GM10266 (cell line): ENCODE measurements at regions not wholly inside any gene's neighbourhood (a gene's known extent, or its start where the extent isn't known, plus 50 kb on each side); places are given as distances from the start of the nearest gene placed in this dataset.

Source experiments
- DNase-seq: peaks from one replicate; pipeline ENCODE4 v3.0.0; 2012; ENCODE audit errors: extremely low spot score
- CTCF ChIP-seq: IDR thresholded peaks from 2 replicates; pipeline ENCODE4 v1.5.1; 2012; ENCODE audit warnings: mild to moderate bottlenecking, low read depth; ENCODE audit not compliant: control insufficient read depth, insufficient read depth; ENCODE audit errors: missing control alignments

DNA sequence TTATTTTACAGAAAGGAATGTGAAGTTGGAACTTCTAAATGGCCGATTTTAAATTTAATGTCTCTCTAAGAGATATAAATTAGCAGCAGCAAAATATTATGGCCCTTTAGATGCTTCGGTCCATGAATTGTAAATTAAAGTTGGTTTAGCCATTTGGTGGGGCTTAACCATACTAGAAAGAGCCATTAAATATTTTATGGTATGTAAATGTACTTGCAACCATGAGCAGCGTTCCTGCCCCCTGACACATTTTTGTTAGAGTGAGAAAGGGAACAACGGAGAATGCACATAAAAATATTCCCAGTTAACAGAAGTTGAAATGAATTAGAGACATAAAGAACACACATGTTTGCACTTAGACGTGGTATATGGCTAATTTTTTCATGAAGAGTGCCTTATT, 237.9 kb downstream of the MYLK4 start:
- DNase-seq = no peak
- no peak for TF ChIP-seq CTCF

DNA sequence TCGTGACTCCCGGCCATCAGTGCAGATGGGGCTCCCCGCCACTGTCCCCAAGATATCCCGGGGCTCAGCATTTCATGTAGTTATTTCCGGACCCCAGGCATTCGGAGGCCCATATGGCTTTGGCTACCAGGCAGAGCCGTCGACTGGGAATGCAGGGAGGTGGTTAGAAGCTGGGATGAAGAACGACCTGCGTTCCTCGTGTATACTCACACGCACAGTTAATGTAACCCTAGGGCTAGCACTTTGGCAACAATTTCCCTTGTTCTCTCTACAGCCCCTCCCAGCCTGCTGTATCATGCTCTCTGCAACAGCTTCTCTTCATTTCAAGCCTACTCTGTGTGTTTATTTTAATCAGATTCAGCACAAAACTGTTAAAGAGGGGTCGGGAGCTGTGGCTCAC, 240.4 kb downstream of the MYLK4 start:
- no peak for DNase-seq
- no peak for TF ChIP-seq CTCF

GRCh38 chr6:2509711-2510110, 241.0 kb downstream of the MYLK4 start:
- TF ChIP-seq CTCF = no peak

DNA sequence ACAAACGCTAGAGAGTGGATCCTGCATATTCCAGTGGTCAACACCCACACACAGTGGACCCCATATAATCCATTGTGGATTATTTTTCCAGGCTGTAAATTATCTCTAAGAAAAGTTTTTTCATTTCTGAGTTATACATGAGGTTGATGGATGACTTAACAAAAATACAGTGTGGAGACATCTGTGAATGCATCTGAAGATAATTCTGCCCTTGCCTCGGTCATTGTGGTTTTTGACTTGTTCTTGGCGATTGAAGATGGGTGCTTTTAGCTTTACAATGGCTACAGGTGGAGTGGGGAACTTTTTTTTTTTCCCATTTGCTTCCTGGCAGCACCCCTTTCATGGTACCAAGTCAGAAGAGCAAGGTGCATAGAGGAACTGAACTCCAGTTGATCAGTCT, 242.7 kb downstream of the MYLK4 start:
- no peak for DNase-seq
- no peak for TF ChIP-seq CTCF

More at GRCh38 chr6:2509711-2510110, 241.0 kb downstream of the MYLK4 start:
- no peak for DNase-seq

DNA sequence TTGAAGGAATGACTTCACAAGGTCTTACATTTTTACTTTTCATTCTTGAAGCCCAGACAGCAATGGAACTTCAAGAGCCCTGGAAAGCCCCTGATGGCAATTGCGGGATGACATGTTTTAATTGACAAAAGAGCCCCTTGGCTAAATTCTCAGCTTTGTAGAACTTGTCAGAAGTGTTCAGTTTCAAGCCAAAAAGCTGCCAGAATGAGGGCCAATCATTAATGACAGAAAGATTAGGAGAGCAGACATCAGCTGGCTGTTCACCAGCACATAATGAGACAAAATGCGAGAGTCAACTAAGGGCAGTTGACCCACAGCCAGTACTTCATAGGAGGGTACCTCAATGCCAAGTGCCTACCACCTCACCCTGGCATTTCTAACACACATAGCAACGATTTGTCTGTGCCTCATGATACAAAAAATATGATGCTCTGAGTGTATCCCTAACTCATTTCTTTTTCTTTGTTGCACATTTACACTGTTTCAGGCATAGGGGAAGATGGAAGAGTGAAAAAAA, 243.1 kb downstream of the MYLK4 start:
- DNase-seq = no peak
- TF ChIP-seq CTCF = no peak

DNA sequence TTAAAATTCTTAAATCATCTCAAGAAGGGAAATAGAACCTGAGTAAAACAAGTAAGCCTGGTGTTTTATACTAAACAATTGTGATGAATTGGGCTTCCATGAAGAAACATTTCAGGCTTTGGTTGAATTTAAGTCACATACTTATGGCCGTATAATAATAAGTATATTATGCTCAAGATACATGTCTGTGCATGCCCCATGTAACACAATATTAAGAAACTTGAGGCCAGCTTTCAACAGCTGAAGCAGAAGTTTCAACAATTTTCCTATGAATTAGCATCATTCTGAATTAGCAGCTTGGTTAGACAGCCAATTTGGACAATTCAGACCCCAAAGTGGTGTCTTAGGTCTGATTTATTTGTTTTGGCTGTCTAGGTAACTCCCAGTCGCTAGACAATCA, 243.7 kb downstream of the MYLK4 start:
- no peak for TF ChIP-seq CTCF

DNA sequence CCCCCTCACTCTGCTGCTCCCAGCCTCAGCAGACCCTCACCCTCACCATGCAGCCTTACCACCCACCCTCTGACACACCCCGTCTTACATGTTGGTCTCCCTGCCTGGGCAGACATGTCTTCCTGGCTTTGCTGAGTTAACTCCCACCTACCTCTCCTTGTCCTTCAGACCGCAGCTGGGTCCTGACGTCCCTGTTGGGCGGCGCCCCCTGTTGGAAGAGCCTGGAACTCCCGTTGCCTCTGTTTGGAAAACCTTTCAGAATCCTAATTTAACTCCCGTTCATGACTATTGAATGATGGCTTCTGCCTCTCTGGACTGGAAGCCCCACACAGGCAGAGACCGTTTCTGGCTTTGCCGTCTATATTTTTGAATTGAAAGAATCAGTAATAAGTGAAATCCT, 245.1 kb downstream of the MYLK4 start:
- no peak for DNase-seq
- peak; percentile 22 for TF ChIP-seq CTCF

More for the DNA sequence above, 243.7 kb downstream of the MYLK4 start:
- DNase-seq = no peak
